ENCODE measurements at regions not wholly inside any gene's neighbourhood (a gene's known extent, or its start where the extent isn't known, plus 50 kb on each side); places are given as distances from the start of the nearest gene placed in this dataset.
A peak's percentile ranks its signal among the peaks of the same experiment; 100 is the strongest.
"Not testable (repeated sequence)": the region's sequence is repeated elsewhere in the genome, so short reads cannot be mapped to it uniquely, and the experiment has no call there.

DNA sequence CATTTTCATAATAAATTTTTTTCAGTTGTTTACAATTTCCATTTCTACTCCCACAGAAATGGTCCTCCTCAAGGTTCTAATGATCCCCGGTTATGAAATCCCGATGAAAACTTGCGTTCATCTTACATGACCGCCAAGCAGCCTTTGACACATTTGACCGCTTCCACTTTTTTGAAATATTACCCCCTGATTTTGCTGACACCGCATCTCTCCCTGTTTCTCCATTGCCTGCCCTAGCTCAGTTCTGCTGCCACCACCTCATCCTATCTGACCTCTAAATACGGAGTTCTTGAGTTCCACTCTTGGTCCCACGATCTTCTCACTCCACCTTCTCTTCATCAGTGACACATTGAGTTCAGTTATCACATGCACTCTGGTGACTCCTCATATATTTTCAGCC, 74.1 kb downstream of the SLC35B3 start:
- DNase-seq (ENCODE audit: low read depth in 2 of 2) = no peak

DNA sequence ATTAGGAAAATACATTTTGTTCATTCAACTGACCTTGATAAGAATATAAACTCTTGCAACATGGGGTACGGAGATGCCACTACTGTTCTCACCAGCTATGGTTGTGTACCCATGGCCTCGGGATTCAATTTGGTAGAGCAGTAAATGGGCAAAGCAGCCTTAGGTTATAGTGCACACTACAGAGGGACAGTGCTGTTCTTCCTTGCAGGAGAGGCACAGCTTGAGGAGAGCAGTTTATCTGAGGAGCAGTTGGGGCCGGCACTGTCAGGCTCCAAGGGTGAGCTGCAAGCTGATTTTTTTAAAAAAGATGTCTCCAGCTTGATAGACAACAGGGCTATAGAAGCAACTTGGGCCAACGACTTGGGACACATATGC, 82.4 kb downstream of the SLC35B3 start:
- no peak for DNase-seq (ENCODE audit: low read depth in 2 of 2)

DNA sequence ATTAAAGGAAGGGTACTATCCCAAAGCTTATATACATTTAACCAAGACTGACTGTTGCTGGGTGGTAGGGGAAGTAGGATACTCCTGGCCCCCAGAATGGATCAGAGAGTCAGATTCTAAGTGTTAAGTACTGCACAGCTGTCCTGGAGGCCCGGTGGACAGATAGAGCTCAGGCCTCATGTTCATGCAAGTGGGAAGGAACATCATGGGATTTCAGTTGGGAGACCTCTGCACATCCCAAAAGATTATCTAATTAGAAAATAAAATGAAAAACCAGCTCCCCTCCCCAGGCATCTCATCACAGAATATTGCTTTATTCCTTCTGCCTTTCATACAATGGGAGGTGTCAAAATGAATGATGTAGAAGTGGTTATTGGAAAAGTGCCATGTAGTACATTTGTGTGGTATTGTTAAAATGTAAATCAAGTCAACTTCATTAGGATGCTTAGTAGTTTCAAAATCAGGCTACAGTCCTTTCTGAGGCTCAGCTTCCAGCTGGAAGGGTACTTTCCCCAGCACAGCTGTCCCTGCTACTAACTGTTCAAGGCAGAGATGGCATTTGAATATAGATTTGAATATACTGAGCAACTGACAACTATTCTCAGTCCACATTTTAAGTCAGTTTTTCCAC, 82.9 kb downstream of the SLC35B3 start:
- DNase-seq (ENCODE audit: low read depth in 2 of 2) = no peak

GRCh38 chr6:8343600-8343999, 91.7 kb downstream of the SLC35B3 start:
- no peak for DNase-seq (ENCODE audit: low read depth in 2 of 2)

GRCh38 chr6:8342241-8342819, 93.0 kb downstream of the SLC35B3 start:
- no peak for DNase-seq (ENCODE audit: low read depth in 2 of 2)

- DNase-seq (ENCODE audit: low read depth in 2 of 2) = no peak
Observed at GRCh38 chr6:8337147-8337546, 98.2 kb downstream of the SLC35B3 start.

GRCh38 chr6:8336406-8337057, 98.8 kb downstream of the SLC35B3 start:
- no peak for DNase-seq (ENCODE audit: low read depth in 2 of 2)

DNA sequence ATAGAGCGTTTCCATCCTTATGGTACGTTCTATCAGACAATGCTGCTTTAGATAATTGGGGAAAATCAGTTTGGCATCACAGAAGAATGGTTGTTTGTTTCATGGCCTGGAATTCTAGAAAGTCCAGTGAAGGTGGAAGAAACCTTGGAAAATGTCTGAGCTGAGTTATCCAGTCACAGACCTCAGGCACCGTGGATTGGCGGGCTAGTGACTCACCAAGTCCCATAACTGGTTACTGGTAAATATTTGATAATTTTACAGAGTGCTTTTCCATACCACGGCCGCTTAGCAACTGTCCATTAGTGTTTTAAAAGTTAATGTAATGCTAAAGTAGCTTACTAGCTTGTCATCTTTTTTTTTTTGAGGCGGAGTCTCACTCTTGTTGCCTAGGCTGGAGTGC, 99.4 kb downstream of the SLC35B3 start:
- DNase-seq (ENCODE audit: low read depth in 2 of 2) = no peak

GRCh38 chr6:8335381-8335780, 100.0 kb downstream of the SLC35B3 start:
- DNase-seq (ENCODE audit: low read depth in 2 of 2) = no peak

DNA sequence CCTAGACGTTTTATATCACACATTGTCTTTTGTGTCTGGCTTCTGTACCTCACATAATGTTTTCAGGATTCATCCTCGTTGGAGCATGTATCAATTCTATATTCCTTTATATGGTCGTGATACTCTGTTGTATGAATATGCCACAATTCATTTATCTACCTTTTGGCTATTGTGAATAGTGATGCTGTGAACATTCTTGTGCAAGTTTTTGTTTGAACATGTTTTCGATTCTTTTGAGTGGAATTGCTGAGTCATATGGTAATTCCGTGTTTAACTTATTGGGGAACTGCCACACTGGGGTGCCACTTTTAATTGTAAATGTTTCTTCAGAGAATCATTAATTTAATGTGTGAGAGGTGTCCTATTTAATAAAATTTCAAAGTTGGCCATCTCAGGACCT, 101.2 kb downstream of the SLC35B3 start:
- DNase-seq (ENCODE audit: low read depth in 2 of 2) = no peak

- DNase-seq (ENCODE audit: low read depth in 2 of 2) = no peak
Observed at GRCh38 chr6:8329562-8329961, 105.8 kb downstream of the SLC35B3 start.

- DNase-seq (ENCODE audit: low read depth in 2 of 2) = no peak
Observed at GRCh38 chr6:8325743-8326142, 109.6 kb downstream of the SLC35B3 start.

DNA sequence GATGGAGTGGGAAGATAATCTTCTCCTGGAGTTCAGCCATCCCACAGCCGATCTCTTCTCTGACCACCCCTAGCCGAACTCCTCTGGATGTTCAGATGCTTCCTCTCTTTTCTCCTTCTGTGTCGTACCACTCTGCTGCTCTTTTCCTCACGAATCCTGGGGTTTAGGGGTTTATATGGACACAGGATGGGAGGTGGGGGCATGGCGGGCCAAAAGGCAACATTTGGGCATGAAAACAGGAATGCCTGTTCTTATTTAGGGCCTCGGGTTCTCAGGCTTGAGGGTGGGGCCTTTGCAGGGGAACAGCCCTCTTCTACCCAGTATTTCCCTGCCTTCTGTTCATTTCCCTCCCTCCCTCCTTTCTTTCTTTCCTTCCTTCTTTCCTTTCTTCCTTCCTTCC, 112.7 kb downstream of the SLC35B3 start:
- DNase-seq (ENCODE audit: low read depth in 2 of 2) = no peak

GRCh38 chr6:8321671-8322404, 113.5 kb downstream of the SLC35B3 start:
- no peak for DNase-seq (ENCODE audit: low read depth in 2 of 2)

DNA sequence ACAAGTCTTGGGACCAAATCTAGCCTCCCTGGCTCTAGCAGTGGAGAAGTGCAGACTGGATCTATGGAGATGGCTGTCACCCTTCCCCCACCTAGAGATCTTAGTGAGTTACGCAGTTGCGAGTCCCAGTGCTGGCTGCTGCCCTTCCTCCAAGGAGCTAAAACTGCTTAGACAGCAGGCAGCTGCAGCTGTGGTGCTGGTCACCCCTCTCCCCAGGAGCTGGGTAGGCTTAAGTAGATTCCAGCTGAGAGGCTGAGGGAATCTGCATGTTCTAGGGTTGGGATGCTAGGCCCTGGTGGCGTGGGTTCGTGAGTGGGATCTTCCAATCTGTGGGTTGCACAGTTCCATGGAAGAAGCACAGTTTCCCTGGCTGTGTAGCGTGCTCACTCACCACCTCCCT, 120.2 kb downstream of the SLC35B3 start:
- no peak for DNase-seq (ENCODE audit: low read depth in 2 of 2)

DNA sequence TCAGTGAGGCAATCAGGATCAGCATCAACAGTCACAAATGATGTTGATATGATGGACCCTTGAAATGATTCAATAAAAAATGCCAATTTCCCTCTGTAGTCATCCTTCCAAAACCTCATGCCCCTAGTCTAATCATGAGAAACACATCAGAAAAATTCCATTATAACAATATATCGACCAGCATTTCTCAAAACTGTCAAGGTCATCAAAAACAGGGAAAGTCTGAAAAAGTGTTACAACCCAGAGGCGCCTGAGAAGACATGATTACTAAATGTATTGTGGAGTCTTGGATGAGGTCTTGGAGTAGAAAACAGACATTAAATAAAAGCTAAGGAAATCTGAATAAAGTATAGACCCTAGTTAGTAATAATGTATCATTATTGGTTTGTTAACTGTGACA, 133.8 kb downstream of the SLC35B3 start:
- no peak for DNase-seq (ENCODE audit: low read depth in 2 of 2)

DNA sequence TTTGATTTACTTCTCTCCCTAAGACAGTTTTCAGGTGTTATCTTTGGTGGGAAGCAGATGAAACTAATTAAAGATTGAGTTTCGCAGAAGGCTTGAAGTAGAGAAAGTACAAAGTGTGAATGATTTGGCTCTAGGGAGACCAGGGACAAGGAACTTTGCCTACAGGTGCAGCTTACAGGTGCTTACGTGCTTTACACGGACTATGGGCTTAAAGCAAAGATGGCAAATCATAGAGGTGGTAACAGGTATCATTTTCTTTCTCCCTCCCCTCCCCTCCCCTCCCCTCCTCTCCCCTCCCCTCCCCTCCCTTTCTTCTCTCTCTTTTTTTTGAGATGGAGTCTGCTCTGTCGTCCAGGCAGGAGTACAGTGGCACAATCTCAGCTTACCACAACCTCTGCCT, 136.3 kb downstream of the SLC35B3 start:
- no peak for DNase-seq (ENCODE audit: low read depth in 2 of 2)

- DNase-seq (ENCODE audit: low read depth in 2 of 2) = not testable (repeated sequence)
Observed at GRCh38 chr6:8282946-8283345, 152.4 kb downstream of the SLC35B3 start.

DNA sequence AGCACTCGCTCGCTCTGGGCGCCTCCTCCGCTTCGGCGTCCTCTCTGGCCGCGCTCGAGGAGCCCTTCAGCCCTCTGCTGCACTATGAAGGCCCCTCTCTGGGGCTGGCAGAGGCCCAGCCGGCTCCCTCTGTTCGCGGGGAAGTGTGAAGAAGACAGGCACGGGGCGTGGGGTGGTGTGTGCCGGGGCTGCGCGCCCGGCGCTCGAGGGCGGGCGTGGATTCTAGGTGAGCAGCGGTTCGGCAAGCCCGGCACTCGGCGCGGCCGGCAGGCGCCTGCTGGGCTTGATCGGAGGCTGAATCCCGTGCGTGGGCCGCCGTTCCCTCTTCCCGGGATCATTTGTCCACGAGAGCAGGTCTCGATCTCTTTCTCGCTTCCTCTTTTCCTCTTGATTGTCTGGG, 153.0 kb downstream of the SLC35B3 start:
- no peak for DNase-seq (ENCODE audit: low read depth in 2 of 2)

DNA sequence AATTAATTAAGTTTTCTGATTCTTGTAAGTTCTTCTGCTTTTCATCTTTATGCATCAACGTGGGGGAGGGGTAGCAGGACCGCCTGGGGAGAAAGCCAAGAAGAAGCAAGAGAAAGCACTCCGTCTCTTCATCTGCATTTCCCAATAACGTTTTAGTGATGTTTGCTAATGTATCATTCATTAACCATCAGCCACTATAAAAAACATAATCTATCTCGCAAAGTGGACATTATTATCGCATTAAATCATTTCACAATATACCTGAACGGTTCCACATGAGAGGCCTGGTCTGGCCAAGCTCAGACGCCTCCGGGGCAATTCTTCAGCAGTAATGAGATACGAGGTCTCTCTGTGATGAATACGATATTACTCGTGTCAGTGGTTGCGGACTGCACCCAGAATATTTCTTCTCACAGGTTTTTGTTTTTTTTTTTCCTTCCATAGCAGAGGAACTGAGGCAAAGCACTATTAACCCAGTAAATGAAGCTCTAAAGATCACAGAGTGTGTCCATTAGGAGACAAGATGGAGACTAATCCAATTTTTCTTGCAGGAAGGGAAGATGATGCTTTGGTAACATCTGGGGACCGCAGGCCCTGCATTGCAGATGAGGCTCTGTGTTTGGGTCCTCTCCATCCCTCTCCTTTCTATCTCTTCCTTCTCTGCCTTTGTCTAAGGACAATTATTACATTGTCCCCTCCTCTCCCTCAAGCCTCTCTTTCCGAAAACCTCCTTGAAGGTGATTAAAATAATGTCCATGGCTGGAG, 156.1 kb downstream of the SLC35B3 start:
- no peak for DNase-seq (ENCODE audit: low read depth in 2 of 2)

GRCh38 chr6:8278562-8278961, 156.8 kb downstream of the SLC35B3 start:
- DNase-seq (ENCODE audit: low read depth in 2 of 2) = no peak

DNA sequence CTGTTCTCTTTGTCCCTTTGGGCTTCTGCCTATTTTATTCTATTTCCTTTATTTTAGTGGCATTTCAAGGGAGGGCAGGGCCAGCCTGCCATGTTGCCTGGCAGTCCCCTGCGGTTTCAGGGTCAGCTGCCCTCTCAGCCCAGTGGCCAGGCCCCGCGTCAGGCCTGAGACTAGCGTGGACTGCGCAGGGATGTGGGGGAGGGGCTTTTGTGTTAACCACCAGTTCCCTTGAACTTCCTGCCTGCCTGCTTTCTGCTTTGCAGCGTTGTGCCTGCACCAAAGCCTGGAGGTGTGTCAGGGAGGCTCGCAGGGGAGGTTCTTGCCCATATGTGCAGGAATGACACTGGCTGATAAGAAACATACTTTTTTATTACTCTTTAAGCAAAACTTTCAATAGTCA, 157.6 kb downstream of the SLC35B3 start:
- peak in 1 of 2 donors; percentile 1 for DNase-seq (ENCODE audit: low read depth in 2 of 2)

Measured in activated CD4-positive, alpha-beta T cell treated with anti-CD3 and anti-CD28 coated beads for 24 hours (primary cell).